Right ventricle myocardium superior (tissue), 1 donor: ENCODE measurements at regions not wholly inside any gene's neighbourhood (a gene's known extent, or its start where the extent isn't known, plus 50 kb on each side); places are given as distances from the start of the nearest gene placed in this dataset.
"Not testable (repeated sequence)": the region's sequence is repeated elsewhere in the genome, so short reads cannot be mapped to it uniquely, and the experiment has no call there.

Experiments used
- ATAC-seq: fragments of 200-7000 bp; cut with Tn5 transposase; one replicate; pipeline ENCODE4 v1.9.1; 2020; ENCODE audit warnings: mild to moderate bottlenecking; ENCODE audit not compliant: poor library complexity
- DNase-seq: peaks from one replicate; pipeline ENCODE4 v3.0.0-alpha.2; 2020
- intact Hi-C: fragments of 100-400 bp; cut with DNase I; formaldehyde crosslinking; loops from one replicate; pipeline ENCODE4 v1.11.2; 2022
- donor health status: DM: no; HTN: yes; CAD: no; lungs with severe emphysema.

- no peak for DNase-seq
- no peak for ATAC-seq
- intact Hi-C loops, result no loop called here
These were observed 202.9 kb downstream of the GLRX3 start for GRCh38 chr10:130339091-130339490.

- ATAC-seq, result no peak
- DNase-seq, result no peak
- intact Hi-C loops, result no loop called here
These were observed 203.7 kb downstream of the GLRX3 start for GRCh38 chr10:130339911-130340310.

- DNase-seq (no peak), ATAC-seq (no peak)
- intact Hi-C loops, result no loop called here
These were observed 204.6 kb downstream of the GLRX3 start for GRCh38 chr10:130340816-130341215.

GRCh38 chr10:130341356-130341755 lies 205.2 kb downstream of the GLRX3 start:
- DNase-seq, result no peak
- ATAC-seq, result no peak
- intact Hi-C loops, result no loop called here

- intact Hi-C loops, result no loop called here
- ATAC-seq (no peak), DNase-seq (no peak)
These were observed 209.5 kb downstream of the GLRX3 start for GRCh38 chr10:130345728-130346127.

GRCh38 chr10:130350996-130351395 lies 214.8 kb downstream of the GLRX3 start:
- intact Hi-C loops, result no loop called here
- ATAC-seq, result no peak
- no peak for DNase-seq

GRCh38 chr10:130351466-130352290 lies 215.5 kb downstream of the GLRX3 start:
- intact Hi-C loops, result no loop called here
- ATAC-seq (no peak), DNase-seq (no peak)

- intact Hi-C loops, result no loop called here
- DNase-seq, result no peak
- ATAC-seq, result no peak
These were observed 216.1 kb downstream of the GLRX3 start for GRCh38 chr10:130352291-130352645.

GRCh38 chr10:130353928-130354572 lies 217.9 kb downstream of the GLRX3 start:
- DNase-seq, result no peak
- intact Hi-C loops, result no loop called here
- ATAC-seq, result no peak

- ATAC-seq (no peak), DNase-seq (no peak)
- intact Hi-C loops, result no loop called here
These were observed 218.4 kb downstream of the GLRX3 start for GRCh38 chr10:130354573-130354954.

GRCh38 chr10:130354976-130355795 lies 219.0 kb downstream of the GLRX3 start:
- intact Hi-C loops, result no loop called here
- DNase-seq (no peak), ATAC-seq (no peak)

GRCh38 chr10:130356429-130356828 lies 220.2 kb downstream of the GLRX3 start:
- DNase-seq, intact Hi-C loops, ATAC-seq: not testable (repeated sequence)

GRCh38 chr10:130357226-130357625 lies 221.0 kb downstream of the GLRX3 start:
- peak; percentile 18 for DNase-seq
- intact Hi-C loops, result no loop called here
- no peak for ATAC-seq

- intact Hi-C loops, result no loop called here
- DNase-seq (no peak), ATAC-seq (no peak)
These were observed 221.8 kb downstream of the GLRX3 start for GRCh38 chr10:130357951-130358350.

GRCh38 chr10:130358981-130359650 lies 222.9 kb downstream of the GLRX3 start:
- intact Hi-C loops, result no loop called here
- DNase-seq (no peak), ATAC-seq (no peak)

GRCh38 chr10:130359711-130360110 lies 223.5 kb downstream of the GLRX3 start:
- no peak for ATAC-seq
- intact Hi-C loops, result no loop called here
- no peak for DNase-seq

- ATAC-seq (no peak), DNase-seq (no peak)
- intact Hi-C loops, result no loop called here
These were observed 224.7 kb downstream of the GLRX3 start for GRCh38 chr10:130360826-130361311.

GRCh38 chr10:130361351-130362105 lies 225.3 kb downstream of the GLRX3 start:
- intact Hi-C loops, result no loop called here
- ATAC-seq (peak; percentile 38), DNase-seq (no peak)
